Superior temporal gyrus (tissue), 1 donor: ENCODE measurements at regions not wholly inside any gene's neighbourhood (a gene's known extent, or its start where the extent isn't known, plus 50 kb on each side); places are given as distances from the start of the nearest gene placed in this dataset.

Experiments used
- DNase-seq: peaks from one replicate; pipeline ENCODE4 v3.0.0-alpha.2; 2016; ENCODE audit errors: extremely low spot score

- no peak for DNase-seq
Measured at GRCh38 chr6:88558981-88559380, 392.8 kb upstream of the CNR1 start.

DNA sequence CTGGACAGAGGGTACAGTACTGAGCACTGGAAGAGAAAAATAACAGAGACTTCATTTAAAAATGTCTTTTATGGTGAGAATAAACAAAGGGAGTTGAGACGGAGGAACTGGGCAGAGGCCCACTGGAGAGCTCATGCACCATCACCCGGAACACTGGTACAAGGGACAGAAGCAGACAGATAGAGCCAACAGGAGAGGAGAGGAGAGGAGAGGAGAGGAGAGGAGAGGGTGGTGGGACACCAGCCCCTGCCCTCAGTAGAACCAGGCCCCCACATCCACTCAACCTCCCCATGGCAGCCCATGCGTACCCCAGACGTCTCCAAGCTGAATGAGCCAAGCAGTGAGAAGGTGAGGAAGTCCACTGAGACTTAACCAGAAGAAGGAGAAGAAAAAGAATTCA lies 390.5 kb upstream of the CNR1 start:
- DNase-seq = no peak

DNA sequence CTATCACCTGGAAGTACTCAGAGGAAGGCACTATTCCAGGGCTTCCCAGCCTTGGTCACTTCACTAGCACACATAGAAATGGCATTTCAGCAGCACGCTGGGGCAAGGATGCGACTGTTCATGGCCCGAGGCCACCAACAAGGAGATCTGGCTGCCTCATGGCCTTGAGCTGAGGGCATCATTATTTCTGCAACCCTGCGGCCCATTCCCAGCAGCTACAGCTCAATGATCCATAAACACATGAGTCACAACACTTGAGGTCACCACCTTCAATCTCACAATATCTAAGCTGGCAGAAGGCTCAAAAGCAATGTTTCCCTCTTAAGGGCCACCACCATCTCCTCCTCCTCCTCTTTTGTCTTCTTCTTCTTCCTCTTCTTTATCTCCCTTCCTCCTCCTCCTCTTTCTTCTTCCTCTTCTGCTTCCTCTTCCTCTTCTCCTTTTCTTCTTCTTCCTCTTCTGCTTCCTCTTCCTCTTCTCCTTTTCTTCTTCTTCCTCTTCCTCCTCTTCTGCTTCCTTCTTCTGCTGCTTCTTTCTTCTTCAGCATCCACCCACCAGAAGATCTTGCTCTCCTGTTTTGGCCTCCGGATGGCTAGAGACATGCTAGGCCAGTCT lies 382.9 kb upstream of the CNR1 start:
- DNase-seq = no peak

- no peak for DNase-seq
Measured at GRCh38 chr6:88547768-88548167, 381.6 kb upstream of the CNR1 start.

- DNase-seq = no peak
Measured at GRCh38 chr6:88545991-88546390, 379.8 kb upstream of the CNR1 start.

DNA sequence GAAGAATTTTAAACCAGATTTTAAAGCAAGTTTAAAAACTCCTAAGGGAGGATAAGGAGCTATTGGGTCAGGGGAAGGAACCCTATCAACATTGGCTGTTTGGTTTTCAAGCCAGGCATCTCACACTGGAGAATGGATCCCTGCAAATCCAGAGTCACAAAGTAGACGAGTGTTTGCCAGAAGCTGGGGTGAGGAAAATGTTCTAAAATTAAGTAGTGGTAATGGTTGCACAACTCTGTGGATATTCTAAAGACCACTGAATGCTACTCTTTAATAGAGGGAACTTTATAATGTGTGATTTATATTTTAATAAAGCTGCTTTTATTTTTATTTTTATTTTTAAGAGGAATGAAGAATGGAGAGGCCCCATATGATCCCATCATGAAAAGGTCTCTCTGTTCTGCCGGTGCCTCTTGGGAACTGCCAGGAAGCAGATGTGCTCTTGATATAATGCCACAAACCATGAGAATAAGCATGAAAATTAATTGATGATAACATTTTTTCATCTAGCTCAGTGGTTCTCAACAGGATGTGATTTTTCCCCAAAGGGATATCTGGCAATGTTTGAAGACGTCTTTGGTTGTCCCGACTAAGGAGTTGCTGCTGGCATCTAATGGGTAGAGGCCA lies 379.0 kb upstream of the CNR1 start:
- no peak for DNase-seq

- DNase-seq = no peak
Measured at GRCh38 chr6:88539295-88539764, 373.2 kb upstream of the CNR1 start.

- DNase-seq = no peak
Measured at GRCh38 chr6:88538840-88539239, 372.7 kb upstream of the CNR1 start.

DNA sequence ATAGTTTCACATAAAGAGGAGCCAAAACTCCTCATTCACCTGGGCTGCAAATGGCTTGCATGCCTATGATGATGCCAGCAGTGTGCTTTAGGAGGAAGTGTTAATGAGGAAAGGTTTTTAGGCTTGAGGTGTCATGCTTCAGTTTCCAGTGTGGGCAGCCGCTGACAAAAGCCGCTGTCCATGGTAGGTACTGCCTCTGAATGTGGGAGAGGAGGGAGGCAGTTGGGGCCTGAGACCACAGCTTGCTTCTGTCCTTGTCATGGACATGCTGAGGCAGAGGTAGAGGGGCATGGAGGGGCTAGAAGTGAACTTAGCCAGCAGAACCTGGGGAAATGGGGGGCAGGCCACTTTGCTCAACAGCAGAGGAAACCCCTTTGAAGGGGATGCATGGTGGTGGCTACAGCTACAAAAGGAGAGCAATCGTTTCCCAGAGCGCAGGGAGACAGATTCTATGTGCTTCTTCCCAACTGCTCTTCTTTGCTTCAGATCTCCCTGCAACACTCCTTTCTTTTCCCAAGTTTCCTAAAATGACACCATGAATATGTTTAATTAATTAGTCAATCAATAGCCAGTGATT lies 372.1 kb upstream of the CNR1 start:
- no peak for DNase-seq

DNA sequence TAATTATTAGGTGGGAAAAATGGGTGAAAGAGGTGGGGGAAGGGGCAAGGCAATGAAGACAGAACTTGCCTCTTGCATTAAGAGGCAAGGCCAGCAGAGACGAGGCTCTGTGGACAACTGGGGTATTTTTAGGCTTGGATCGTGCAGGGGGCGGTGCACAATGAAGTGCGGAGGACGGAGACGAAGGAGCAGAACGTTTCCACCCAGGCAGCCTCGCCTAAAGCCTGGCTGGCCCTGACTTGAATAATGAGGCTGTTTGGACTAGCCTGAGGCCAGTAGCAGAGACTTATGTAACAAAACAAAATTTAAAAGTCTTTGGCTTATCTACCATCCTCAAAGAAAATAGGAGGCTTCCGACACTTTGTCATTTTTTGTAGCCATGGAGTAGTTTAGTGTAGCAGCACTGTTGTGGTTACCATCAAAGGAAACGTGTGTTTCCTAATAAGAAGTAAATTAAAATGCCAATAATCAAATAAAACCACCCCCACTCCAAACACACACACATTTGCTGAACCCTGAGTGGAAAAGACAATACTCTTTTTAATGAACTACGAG lies 370.0 kb upstream of the CNR1 start:
- no peak for DNase-seq

- no peak for DNase-seq
Measured at GRCh38 chr6:88535306-88535705, 369.2 kb upstream of the CNR1 start.

DNA sequence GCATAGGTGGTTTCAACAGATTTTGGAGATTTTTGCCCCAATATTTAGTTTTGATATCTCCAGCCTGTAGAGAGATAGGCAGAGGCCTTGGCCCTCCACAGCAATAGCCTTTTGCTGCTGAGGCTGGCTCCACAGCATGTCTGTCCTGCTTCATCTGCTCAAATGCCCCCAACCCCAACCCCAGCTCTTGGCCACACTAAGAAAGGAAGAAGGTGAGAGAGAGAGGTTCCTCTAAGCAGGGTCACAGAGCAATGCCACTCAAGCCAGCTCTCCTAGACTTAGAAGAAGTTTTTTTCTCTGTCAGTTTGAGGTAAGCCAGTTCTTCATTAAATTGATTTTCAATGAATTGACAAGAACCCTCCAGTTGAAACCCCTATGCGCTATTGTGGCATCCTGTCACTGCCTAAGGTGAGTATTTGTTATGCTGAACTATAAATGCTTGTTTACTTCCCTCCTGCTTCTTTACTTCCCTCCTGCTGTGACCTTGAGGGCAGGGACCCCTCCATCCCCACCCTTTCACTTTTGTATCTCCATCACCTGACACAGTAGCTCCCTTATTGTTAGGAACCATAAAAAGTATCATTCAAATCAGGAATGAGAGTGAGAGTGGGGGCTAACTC lies 366.2 kb upstream of the CNR1 start:
- DNase-seq = no peak

DNA sequence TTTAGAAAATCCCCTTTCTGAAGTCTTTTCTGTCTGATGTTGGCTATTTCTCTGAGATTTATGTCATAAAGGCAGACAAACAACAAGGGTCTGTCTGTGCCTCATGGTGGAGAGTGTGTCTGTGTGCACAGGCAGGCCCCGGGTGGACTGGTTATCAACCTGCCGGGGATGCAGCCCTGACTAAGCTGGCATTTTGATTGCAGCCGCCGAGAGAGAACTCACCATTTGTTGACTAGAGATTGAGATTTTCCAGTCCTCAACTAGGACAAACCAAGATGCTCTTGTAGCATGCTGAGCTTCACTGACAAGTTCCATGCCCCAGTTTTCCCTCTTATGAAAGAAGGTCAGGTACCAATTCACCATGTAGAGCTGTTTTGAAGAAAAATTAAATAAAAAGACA lies 363.6 kb upstream of the CNR1 start:
- DNase-seq = no peak

- no peak for DNase-seq
Measured at GRCh38 chr6:88520445-88520844, 354.3 kb upstream of the CNR1 start.

DNA sequence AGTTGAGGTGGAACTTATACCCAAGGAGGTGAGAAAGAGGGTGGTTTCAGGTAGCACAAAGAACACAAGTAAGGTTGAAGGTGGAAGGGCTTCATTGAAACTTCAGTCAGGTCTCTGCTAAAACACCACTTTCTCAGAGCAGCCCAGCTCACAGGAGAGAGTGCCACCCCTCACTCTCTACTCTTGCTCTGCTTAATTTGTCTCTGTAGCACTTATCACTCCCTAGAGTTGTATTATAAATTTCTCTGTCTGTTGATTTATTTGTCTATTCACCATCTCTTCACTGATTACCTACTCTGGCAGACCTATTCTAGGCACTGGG lies 353.8 kb upstream of the CNR1 start:
- DNase-seq = no peak

GRCh38 chr6:88519301-88520016 lies 353.3 kb upstream of the CNR1 start:
- no peak for DNase-seq

DNA sequence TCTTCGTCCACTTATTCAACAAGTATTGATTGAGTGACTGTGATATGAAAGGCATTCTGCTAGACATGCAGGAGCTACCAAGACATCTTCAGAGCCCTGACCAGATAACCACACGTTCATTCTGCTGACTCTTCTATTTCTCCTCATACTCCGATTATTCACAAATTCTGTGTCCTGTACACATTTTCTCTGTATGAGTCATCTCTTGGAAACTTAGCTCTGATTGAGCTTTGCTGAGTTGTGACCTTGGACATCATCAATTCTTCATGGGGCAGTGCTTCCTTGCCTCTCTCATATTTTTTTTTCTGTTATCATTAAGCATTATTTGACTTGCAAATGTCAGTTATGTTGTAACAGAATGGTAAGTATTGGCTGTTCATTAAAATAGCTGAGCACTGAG lies 351.6 kb upstream of the CNR1 start:
- DNase-seq = no peak

- DNase-seq = no peak
Measured at GRCh38 chr6:88513920-88514319, 347.8 kb upstream of the CNR1 start.

DNA sequence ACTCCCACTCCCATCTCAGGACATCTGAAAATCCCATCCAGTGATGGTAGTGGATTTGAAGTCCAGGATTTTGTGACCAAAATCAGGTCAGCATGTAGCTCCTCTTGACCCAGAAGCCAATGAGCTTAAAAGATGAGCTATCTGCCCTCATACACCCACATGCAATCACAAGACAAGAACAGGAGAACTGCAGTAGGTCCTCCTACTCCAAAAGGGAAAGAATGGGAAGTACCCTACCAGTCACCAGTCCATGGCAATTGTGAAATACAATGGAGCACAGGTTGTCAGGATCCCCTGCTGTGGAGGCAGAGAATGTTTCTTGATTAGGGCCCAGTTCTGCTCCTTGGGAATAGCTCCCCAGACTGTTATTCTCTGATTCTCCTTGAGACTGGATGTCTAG lies 347.3 kb upstream of the CNR1 start:
- DNase-seq = no peak

DNA sequence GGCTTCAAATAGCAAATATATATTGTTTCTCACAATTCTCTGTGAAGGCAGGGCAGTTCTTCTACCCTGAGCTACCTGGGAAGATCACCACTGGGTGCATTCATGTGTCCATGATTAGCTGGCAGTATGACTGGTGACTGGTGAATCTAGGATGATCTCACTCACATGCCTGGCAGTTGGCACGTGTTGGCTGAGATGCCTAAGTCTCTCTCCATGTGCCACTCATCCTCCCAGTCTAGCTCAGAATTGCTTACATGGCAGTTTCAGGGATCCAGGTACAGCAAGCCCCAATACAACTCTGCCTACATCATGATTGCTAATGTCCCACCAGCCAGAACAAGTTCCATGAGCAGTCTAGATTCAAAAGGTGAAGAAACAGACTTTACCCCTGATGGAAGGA lies 346.8 kb upstream of the CNR1 start:
- no peak for DNase-seq

GRCh38 chr6:88502391-88502790 lies 336.2 kb upstream of the CNR1 start:
- DNase-seq = no peak
